Mononuclear cell (primary cell): ENCODE measurements at regions not wholly inside any gene's neighbourhood (a gene's known extent, or its start where the extent isn't known, plus 50 kb on each side); places are given as distances from the start of the nearest gene placed in this dataset.
"Not testable (repeated sequence)": the region's sequence is repeated elsewhere in the genome, so short reads cannot be mapped to it uniquely, and the experiment has no call there.

Experiments used
- H3K27me3 ChIP-seq: 2 replicates; pipeline ENCODE4 v1.6.0; 2011; ENCODE audit warnings: low read length, control low read depth; ENCODE audit not compliant: insufficient read depth
- H3K4me1 ChIP-seq: 2 replicates; pipeline ENCODE4 v1.5.1; 2011; ENCODE audit warnings: mild to moderate bottlenecking, low read length, control low read depth; ENCODE audit not compliant: insufficient read depth
- H3K4me3 ChIP-seq: 2 replicates; pipeline ENCODE4 v1.5.1; 2011; ENCODE audit warnings: mild to moderate bottlenecking, low read length, moderate library complexity
- H3K9me3 ChIP-seq: 2 replicates; pipeline ENCODE4 v1.5.1; 2011; ENCODE audit warnings: low read depth, mild to moderate bottlenecking, control low read depth, low read length

DNA sequence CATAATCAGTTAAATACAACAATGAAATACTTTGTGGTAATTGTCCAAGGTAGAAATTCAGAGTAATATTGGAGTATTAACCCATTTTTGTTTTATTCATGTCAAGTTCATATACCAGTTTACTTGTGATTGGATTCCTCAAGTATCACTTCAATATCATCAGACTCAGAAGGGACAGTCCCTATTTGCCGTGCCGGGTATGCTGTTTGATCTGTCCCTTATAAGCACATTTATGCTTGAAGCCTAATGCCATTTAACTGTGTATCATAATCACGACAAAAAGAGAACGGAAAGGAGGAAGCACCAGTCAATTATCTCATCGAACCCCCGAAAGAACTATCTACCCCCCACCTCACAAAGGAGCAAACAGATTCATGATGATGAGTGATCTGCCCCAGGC, 171.0 kb upstream of the TBL1X start:
- Histone ChIP-seq H3K27me3 (peaks cover 8% of the 10 kb centered on the region), H3K4me3 (no peak overlapping the region), H3K4me1 (no peaks in the 10 kb centered on the region), H3K9me3 (no peaks in the 10 kb centered on the region)

DNA sequence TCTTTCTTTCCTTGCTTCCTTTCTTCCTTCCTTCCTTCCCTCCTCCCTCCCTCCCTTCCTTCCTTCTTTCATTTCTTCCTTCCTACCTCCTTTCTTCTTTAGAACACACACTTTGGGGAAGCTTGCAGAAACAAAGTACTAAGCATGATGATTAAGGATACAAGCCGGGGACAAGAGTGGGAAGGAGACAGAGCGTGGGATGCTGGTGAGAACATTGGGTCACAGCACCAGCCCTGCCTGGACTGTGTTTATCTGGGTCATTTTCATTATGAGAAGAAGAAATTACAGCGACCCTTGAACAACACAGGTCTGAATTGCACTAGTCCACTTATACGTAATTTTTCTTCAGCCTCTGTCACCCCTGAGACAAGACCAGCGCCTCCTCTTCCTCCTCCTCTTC, 169.3 kb upstream of the TBL1X start:
- H3K9me3 ChIP-seq, result no peaks in the 10 kb centered on the region

DNA sequence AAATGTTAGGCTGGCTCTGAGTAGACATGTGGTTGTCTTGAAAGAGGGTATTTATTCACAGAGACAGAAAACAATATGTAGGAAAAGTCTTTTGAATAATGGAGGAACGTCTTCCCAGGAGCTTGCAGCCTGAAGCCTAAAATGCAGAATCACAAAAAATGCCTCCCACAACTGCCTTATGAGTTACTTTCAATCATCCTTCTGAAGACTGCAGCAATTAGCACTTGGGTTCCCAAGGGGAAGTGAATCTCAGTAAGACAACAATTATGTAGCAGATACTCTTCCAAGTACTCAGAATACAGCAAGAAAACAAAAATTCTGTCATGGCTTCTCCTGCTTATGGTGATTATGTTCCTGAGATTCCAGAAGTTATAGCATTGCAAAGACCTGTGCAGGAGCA, 166.6 kb upstream of the TBL1X start:
- Histone ChIP-seq H3K4me1 (no peaks in the 10 kb centered on the region), H3K4me3 (no peak overlapping the region), H3K9me3 (no peaks in the 10 kb centered on the region), H3K27me3 (peaks cover 5% of the 10 kb centered on the region)

More for the DNA sequence above, 169.3 kb upstream of the TBL1X start:
- H3K4me3 ChIP-seq, result no peak overlapping the region
- H3K27me3 ChIP-seq, result peaks cover 8% of the 10 kb centered on the region
- no peaks in the 10 kb centered on the region for H3K4me1 ChIP-seq

DNA sequence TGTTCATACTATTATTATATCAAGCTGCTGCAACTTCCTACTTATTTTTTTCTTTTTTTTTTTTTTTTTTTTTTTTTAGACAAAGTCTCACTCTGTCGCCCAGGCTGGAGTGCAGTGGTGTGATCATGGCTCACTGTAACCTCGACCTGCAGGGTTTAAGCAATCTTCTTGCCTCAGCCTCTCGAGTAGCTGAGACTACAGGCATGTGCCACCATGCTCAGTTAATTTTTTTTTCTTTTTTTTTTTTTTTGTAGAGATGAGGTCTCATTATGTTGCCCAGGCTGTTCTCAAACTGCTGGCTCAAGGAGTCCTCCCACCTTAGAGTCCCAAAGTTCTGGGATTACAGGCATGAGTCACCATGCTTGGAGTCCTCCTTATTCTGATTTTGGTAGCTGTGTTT, 165.2 kb upstream of the TBL1X start:
- not testable (repeated sequence) for H3K4me3 ChIP-seq, H3K4me1 ChIP-seq, H3K9me3 ChIP-seq, H3K27me3 ChIP-seq

DNA sequence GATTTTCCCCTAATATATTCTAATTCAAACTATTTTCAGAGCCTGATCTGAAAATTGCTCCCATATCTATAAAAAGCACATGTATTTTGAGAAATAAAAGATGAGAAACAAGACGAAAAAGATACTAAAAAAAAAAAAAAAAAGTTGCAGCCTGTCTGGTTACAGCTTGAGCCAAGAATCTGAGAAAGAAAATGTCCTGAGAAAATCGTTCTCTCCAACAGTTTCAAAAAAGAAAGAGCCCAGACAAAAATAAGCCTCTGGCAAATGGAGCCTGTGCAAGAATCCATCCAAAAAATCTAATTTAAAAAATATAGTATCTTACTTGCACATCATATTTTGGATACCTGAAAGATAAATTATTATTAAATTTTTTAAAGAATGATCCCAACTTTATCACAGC, 163.0 kb upstream of the TBL1X start:
- H3K4me3 ChIP-seq, result no peak overlapping the region
- no peaks in the 10 kb centered on the region for H3K4me1 ChIP-seq
- no peaks in the 10 kb centered on the region for H3K9me3 ChIP-seq
- H3K27me3 ChIP-seq, result no peaks in the 10 kb centered on the region

DNA sequence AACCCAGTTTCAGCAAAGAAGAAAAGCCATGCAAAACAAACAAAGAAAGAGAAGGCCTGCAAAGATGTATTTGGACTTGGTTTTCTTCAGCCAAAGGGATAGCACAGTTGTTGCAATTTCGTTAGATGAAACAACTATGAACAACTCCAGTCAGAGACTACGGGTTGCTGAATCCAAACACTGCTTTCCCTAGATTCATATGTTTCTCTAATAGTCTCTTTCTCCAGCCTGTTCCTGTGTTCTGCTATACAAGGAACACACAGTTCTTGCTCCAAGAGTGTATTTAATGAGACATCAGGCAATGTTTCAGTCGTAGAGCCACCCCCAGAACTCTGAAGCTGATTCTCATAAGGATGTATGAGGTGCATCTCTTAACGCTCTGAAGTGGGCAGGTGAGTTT, 162.5 kb upstream of the TBL1X start:
- no peaks in the 10 kb centered on the region for H3K4me1 ChIP-seq
- no peaks in the 10 kb centered on the region for H3K27me3 ChIP-seq
- no peaks in the 10 kb centered on the region for H3K9me3 ChIP-seq
- H3K4me3 ChIP-seq, result no peak overlapping the region

DNA sequence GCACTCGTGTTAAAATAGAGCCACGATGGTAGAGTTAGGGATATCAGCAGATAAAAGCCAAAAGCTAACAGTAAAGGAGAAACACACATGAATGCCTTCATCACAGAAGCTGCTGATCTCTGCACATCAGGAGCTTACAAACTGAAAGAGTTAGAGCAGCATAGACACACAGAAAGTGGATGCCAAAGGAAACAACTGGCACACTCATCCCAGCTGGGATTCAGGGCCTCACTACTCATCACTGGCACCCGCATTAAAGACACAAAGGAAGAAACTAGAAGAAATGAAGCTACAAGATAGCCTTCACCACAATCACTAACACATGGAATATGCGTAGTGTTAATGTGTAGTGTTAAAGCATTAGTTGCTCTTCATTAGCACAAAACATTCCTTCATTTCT, 156.4 kb upstream of the TBL1X start:
- no peak overlapping the region for H3K4me3 ChIP-seq
- no peaks in the 10 kb centered on the region for H3K9me3 ChIP-seq
- no peaks in the 10 kb centered on the region for H3K27me3 ChIP-seq
- no peaks in the 10 kb centered on the region for H3K4me1 ChIP-seq

DNA sequence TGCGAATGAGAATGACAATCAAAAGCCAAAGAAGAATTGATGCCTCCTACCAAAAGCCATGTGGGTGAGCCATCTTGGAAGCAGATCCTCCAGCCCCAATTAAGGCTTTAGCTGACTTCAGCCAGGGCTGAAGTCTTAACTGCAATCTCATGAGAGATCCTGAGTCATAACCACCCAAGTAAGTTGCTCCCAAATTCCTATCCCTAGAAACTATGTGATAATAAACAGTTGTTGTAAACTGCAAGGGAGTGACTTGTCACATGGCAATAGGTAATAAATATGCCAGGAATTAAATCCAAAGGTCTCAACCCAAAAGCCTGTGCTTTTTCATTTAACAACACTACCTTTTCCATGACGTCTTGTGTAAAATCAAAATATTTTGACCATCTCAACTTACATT, 154.2 kb upstream of the TBL1X start:
- Histone ChIP-seq H3K4me1 (peaks cover 4% of the 10 kb centered on the region), H3K4me3 (no peak overlapping the region), H3K27me3 (no peaks in the 10 kb centered on the region), H3K9me3 (no peaks in the 10 kb centered on the region)

DNA sequence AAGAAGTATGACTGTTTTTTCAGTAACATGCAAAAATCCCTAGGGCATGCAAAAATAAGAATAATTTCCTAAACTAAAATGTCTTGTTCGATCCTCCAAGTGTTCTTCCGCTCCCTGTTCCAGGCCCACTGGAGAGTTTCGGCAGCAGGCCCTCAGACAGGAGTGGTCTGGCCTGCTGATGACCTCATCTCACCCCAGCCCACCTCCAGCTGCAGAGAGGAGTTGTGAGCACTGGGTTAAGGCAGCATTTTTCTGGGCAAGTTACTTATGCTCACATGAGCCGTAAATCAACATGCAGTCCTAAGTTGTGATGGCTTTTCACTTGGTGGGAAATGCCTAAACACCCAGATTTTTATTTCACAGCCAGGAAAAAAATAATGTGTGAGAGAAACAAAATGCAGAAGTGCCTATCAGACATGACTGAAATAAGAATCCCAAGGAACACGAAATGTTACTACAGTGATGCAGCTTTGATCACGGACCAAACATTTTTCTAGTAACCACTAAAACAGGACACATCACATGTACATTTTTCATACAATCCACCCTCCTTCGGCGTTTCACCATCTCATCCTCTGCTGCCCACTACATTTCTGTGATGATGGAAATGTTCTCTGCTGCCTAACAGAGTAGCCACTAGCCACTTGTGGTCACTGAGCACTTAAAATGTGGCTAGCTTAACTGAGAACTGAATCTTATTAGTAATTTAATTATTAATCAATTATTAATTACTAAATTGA, 153.3 kb upstream of the TBL1X start:
- Histone ChIP-seq H3K9me3 (no peaks in the 10 kb centered on the region), H3K4me3 (no peak overlapping the region), H3K4me1 (peaks cover 13% of the 10 kb centered on the region), H3K27me3 (no peaks in the 10 kb centered on the region)

DNA sequence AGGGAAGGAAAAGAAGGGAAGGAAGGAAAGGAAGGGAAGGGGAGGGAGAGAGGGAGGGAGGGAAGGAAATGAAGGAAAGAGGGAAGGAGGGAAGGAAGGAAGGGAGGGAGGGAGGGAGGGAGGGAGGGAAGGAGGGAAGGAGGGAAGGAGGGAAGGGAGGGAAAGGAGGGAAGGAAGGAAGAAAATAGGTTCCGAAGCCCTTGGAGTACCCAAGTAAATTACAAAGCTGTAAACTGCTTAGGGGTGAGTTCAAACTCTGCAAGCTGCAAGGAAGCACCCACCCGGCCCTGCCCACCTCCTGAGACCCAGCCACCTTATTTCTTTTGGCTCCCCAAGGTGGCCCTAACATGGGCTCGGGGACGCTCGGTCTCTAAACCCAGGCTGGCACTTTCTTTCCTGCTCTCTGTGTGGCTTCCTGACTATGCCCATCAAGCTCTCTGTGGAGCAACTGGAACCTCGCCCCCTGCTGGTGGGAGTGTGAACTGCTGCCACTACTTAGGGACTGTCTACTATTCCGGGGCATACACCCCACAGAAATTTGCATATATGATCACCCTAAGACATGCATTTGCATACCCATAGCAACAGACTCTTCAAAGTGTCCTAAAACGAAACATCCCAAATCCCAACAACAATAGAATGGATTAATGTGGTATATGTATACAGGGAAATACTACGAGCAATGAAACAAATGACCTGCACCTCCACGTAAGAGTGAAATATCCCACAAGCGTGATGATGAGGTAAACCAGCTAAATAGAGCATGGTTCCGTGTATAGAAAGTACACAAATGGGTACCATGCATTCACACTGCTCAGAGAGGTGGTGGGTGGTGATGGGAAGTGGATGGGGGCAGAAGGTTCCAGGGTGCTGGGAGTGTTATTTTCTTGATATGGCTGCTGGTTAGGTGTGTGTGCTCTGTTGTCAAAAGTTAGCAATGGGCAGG, 151.7 kb upstream of the TBL1X start:
- Histone ChIP-seq H3K4me3 (no peak overlapping the region), H3K9me3 (no peaks in the 10 kb centered on the region), H3K27me3 (no peaks in the 10 kb centered on the region), H3K4me1 (peaks cover 29% of the 10 kb centered on the region)

DNA sequence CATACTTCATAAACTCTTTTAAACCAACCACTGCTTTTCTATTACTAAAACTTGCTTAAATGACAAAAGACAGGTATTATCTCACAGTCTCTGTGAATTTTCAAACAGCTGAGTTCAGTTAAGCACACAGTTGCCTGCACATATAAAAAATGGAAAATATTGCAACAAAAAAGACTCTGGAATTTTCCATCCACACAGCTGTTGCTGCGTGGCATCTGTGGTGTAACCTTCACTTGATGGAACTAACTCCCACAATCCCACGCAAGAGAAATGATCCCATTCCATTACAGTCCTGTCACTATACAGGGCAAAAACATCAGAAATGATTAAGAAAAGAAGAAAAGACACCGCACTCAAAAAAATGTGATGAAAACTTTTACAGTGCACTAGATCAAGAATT, 149.8 kb upstream of the TBL1X start:
- Histone ChIP-seq H3K4me3 (no peak overlapping the region), H3K27me3 (no peaks in the 10 kb centered on the region), H3K4me1 (peaks cover 38% of the 10 kb centered on the region), H3K9me3 (no peaks in the 10 kb centered on the region)

DNA sequence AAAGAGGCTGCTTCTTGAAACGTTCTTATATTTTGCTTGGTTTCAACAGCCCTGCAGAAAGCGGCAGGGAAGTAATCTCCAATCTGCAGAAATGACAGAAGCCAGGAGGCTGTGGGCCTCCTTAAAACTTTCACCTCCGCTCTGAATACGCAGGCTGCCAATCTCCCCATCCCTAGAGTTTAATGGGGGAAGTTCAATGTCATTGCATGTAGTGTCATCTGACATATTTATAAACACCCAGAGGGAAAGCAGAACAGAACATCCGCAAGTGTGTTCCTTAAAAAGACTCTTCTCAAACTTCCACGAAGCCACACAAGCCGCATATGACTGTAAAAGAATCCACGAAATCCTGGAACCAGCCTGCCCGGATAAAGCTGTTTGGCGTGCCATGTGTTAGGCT, 148.8 kb upstream of the TBL1X start:
- H3K4me1 ChIP-seq, result peaks cover 38% of the 10 kb centered on the region
- H3K4me3 ChIP-seq, result no peak overlapping the region
- H3K9me3 ChIP-seq, result no peaks in the 10 kb centered on the region
- H3K27me3 ChIP-seq, result no peaks in the 10 kb centered on the region

DNA sequence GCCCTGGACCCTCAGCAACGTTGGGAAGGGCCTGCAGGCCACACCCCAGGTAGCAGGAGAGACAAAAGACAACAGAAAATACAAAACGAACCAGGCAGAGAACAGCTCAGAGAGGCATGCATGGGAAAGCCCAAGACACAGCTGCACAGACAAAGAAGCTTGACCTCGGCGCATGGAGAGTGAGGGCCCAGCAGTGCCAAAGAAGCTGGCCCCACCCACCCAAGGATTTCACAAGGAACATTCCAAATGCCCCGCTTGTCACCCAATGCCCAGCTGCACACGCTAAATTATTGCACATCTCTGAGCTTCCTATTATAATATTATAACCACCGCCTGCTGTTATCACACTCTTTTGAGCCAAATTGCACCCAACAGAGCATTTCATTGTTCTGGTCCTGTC, 147.7 kb upstream of the TBL1X start:
- peaks cover 38% of the 10 kb centered on the region for H3K4me1 ChIP-seq
- H3K4me3 ChIP-seq, result no peak overlapping the region
- no peaks in the 10 kb centered on the region for H3K9me3 ChIP-seq
- no peaks in the 10 kb centered on the region for H3K27me3 ChIP-seq

DNA sequence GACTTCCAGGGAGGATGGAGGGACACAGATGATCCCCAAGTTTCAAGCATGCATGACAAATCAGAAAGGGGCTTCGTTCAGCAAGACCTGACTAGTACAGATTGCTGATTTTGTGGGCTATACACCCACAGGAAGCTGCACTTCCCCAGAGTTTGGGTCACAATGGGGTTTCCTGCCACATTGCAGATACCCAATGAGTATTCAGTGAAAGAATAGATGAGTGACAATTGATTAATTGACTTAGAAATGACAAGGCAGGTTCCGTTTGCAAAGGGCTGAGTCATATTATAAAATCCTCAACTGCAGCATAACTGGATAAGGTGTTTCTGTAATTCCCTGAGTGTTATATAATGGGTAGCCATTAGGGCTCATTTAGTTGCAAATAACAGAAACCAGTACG, 146.6 kb upstream of the TBL1X start:
- Histone ChIP-seq H3K4me1 (peaks cover 38% of the 10 kb centered on the region), H3K4me3 (no peak overlapping the region), H3K9me3 (no peaks in the 10 kb centered on the region), H3K27me3 (no peaks in the 10 kb centered on the region)

DNA sequence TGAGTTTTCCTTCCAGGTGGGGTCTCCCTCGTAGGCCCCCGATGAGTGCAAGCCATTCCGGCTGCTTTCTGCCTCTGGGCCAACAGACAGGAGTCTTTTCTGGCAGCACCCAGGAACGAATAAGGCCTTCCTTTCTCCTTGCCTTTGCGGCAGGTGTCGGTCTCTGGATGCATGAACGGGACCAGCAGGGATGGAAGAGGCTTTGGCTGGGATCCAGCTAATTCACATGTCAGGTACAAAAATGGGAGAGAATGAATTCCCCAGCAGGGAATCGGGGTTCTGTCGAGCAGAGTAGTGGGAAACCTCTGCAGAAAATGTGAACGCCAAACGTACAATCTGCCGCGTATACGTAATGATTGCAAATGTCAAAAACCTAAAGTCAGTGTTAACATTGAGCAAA, 146.1 kb upstream of the TBL1X start:
- H3K4me3 ChIP-seq, result no peak overlapping the region
- peaks cover 38% of the 10 kb centered on the region for H3K4me1 ChIP-seq
- no peaks in the 10 kb centered on the region for H3K9me3 ChIP-seq
- H3K27me3 ChIP-seq, result no peaks in the 10 kb centered on the region

DNA sequence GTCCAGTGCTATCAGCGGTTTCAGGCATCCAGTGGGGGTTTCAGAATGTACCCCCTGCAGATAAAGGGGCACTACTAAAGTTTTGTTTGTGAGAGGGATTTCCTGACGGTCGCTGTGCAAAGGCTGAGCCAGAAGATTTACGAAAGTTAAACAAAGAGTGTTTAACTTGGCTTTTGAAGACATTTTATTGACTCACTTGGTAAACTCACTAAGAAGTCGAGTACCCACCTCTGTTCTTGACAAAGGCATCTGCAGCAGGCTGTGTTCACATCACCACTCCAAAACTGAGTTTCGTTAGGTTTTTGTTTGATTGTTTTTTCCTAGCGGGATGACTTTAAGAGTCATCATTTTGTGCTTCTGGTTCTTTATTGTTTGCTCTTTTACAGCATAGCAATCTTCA, 143.9 kb upstream of the TBL1X start:
- H3K4me1 ChIP-seq, result peaks cover 31% of the 10 kb centered on the region
- no peak overlapping the region for H3K4me3 ChIP-seq
- H3K27me3 ChIP-seq, result no peaks in the 10 kb centered on the region
- H3K9me3 ChIP-seq, result no peaks in the 10 kb centered on the region
